ENCODE measurements at regions not wholly inside any gene's neighbourhood (a gene's known extent, or its start where the extent isn't known, plus 50 kb on each side); places are given as distances from the start of the nearest gene placed in this dataset.
"Not testable (repeated sequence)": the region's sequence is repeated elsewhere in the genome, so short reads cannot be mapped to it uniquely, and the experiment has no call there.

DNA sequence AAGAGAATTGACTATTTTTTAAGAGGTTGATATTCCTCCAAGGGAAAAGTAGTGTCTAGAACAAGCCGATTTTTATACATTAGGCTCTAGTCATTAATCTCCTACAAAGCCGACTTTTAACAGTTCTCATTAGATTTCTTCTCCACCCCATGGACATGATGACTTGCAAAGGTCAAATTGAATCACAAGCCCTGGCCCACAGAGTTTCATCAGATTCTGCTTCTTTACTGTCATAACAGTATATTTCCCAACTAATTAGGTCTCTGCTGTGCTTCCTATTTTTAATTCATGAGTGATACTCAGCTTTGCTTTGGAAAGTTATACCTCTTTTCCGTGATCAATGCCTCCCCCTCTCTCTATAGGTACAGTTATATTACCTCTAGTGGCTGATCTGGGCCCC is 90.6 kb upstream of the ADGRB3 start:
- no peak overlapping the region for H3K4me3 ChIP-seq (replicated peaks; ENCODE audit: low read depth, low read length)
- DNase-seq (ENCODE audit: low read depth) = no peak
- TF ChIP-seq, protein P1, sequence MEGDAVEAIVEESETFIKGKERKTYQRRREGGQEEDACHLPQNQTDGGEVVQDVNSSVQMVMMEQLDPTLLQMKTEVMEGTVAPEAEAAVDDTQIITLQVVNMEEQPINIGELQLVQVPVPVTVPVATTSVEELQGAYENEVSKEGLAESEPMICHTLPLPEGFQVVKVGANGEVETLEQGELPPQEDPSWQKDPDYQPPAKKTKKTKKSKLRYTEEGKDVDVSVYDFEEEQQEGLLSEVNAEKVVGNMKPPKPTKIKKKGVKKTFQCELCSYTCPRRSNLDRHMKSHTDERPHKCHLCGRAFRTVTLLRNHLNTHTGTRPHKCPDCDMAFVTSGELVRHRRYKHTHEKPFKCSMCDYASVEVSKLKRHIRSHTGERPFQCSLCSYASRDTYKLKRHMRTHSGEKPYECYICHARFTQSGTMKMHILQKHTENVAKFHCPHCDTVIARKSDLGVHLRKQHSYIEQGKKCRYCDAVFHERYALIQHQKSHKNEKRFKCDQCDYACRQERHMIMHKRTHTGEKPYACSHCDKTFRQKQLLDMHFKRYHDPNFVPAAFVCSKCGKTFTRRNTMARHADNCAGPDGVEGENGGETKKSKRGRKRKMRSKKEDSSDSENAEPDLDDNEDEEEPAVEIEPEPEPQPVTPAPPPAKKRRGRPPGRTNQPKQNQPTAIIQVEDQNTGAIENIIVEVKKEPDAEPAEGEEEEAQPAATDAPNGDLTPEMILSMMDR (IDR thresholded peaks at IDR 0.05; ENCODE audit: low read length, missing control alignments) = no peak

DNA sequence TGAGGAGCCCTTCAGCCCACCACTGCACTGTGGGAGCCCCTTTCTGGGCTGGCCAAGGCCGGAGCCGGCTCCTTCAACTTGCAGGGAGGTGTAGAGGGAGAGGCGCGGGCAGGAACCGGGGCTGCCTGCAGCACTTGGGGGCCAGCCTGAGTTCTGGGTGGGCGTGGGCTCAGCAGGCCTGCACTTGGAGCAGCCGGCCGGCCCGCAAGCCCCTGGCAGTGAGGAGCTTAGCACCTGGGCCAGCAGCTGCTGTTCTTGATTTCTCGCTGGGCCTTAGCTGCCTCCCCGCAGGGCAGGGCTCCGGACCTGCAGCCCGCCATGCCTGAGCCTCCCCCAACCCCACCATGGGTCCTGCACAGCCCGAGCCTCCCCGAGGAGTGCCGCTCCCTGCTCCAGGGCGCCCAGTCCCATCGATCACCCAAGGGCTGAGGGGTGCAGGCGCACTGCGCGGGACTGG is 101.7 kb upstream of the ADGRB3 start:
- no peak overlapping the region for H3K4me3 ChIP-seq (replicated peaks; ENCODE audit: low read depth, low read length)
- TF ChIP-seq, protein P1 (IDR thresholded peaks at IDR 0.05; ENCODE audit: low read length, missing control alignments) = no peak
- no peak for DNase-seq (ENCODE audit: low read depth)

DNA sequence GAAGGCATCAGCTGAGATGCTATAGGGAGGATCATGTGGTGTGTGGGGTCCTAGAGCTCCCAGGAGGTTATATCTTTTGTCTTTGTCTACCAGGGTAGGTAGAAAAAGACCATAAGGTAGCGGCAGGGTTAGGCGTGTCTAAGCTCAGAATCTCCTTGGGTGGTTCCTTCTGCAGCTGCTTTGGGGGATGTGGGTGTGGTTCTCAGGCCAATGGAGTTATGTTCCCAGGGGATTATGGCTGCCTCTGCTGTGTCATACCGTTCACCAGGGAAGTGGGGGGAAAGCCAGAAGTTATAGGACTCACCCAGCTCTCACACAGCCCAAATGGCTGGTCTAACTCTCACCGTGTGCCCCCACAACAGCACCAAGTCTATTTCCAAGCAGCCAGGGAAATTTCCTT is 107.4 kb upstream of the ADGRB3 start:
- no peak for DNase-seq (ENCODE audit: low read depth)
- TF ChIP-seq, protein P1 (IDR thresholded peaks at IDR 0.05; ENCODE audit: low read length, missing control alignments) = no peak
- no peak overlapping the region for H3K4me3 ChIP-seq (replicated peaks; ENCODE audit: low read depth, low read length)

DNA sequence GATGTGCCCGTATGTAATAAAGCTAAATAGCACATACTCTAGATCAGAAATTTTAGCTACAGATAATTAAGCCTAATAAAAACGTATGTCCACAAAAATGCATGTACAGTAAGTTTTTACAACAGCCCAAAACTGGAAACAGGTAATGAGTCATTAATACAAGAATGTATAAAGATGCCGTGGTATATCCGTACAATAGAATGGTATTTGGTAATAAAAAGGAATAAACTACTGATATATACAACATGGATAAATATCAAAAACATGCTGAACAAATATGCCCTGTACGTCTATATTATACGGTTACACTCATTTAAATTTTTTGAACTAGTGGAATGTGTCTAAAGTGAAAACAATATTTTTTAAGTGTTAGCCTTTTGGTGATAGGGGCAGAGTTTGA is 128.2 kb upstream of the ADGRB3 start:
- TF ChIP-seq, protein P1 (IDR thresholded peaks at IDR 0.05; ENCODE audit: low read length, missing control alignments) = no peak
- DNase-seq (ENCODE audit: low read depth) = no peak
- H3K4me3 ChIP-seq (replicated peaks; ENCODE audit: low read depth, low read length) = no peak overlapping the region

DNA sequence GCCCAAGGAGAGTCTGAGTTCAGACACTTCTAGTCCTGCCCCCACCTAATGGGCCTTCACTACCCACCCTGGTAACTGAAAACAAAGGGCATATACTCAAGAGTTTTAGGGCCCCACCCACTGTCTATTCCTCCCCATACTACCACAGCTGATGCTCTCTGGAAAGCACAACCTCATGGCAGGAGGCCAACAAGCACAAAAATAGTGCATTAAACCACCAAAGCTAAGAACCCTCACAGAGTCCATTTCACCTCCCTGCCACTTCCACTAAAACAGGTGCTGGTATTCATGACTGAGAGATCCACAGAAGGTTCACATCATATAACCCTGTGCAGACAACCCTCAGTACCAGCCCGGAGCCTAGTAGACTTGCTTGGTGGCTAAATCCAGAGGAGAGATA is 132.1 kb upstream of the ADGRB3 start:
- no peak overlapping the region for H3K4me3 ChIP-seq (replicated peaks; ENCODE audit: low read depth, low read length)
- TF ChIP-seq, protein P1 (IDR thresholded peaks at IDR 0.05; ENCODE audit: low read length, missing control alignments) = no peak
- no peak for DNase-seq (ENCODE audit: low read depth)

DNA sequence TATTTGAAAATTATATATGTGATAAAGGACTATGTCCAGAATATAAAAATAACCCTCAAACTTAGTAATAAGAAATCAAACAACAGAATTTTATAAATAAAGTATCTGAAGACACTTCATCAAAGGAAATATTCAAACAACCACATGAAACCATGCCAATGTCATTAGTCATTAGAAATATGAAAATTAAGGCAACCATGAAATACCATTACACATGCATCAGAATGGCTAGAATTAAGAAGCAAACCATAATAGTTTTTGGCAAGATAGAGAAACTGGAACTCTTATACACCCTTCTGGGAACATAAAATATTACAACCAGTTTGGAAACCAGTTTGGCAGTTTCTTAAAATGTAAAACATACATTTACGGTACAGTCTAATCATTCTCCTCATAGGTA is 137.2 kb upstream of the ADGRB3 start:
- TF ChIP-seq, protein P1 (IDR thresholded peaks at IDR 0.05; ENCODE audit: low read length, missing control alignments) = no peak
- H3K4me3 ChIP-seq (replicated peaks; ENCODE audit: low read depth, low read length) = no peak overlapping the region
- peak; percentile 0 for DNase-seq (ENCODE audit: low read depth)

DNA sequence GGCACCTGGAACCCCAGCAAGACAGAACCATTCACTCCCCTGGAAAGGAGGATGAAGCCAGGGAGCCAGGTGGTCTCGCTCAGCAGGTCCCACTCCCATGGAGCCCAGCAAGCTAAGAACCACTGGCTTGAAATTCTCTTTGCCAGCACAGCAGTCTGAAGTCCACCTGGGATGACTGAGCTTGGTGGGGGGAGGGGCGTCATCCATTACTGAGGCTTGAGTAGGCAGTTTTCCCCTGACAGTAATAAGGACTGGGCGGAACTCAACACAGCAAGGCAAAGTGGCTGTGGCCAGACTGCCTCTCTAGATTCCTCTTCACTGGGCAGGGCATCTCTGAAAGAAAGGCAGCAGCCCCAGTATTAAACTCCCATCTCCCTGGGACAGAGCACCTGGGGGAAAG is 140.2 kb upstream of the ADGRB3 start:
- H3K4me3 ChIP-seq (replicated peaks; ENCODE audit: low read depth, low read length); DNase-seq (ENCODE audit: low read depth): not testable (repeated sequence)

Measured in fibroblast of pulmonary artery (primary cell).